HCT116 (cell line): ENCODE measurements at regions not wholly inside any gene's neighbourhood (a gene's known extent, or its start where the extent isn't known, plus 50 kb on each side); places are given as distances from the start of the nearest gene placed in this dataset.

Source experiments
- ATAC-seq: fragments of 200-7000 bp; cut with Tn5 transposase; 2 replicates; pipeline ENCODE4 v1.9.1; 2020; ENCODE audit warnings: mild to moderate bottlenecking, moderate library complexity
- BruUV-seq: library from RNA; stranded (reverse); fragments of 400-500 nt; replicated peaks from 2 replicates; lab custom pipeline; 2021; lab: Mats Ljungman, UMichigan
- CTCF ChIA-PET: fragments of 300-600 bp; sonication (Branson Sonifier 250); formaldehyde crosslinking; loops from one replicate; lab custom pipeline; 2021; ENCODE audit warnings: antibody characterized with exemption; lab: Charles Lee
- POLR2A ChIA-PET: fragments of 300-600, 350-600 bp; sonication (Branson Sonifier 250); formaldehyde crosslinking; loops from one replicate; lab custom pipeline; 2021; ENCODE audit warnings: antibody characterized with exemption; lab: Charles Lee
- RAD21 ChIA-PET, 2 experiments: fragments of 300-600 bp; sonication (Branson Sonifier 250); formaldehyde crosslinking; loops; one replicate each; lab custom pipeline; 2023; ENCODE audit warnings: low total read pairs in 2 of 2; ENCODE audit not compliant: uncharacterized antibody in 2 of 2, unreplicated experiment in 2 of 2, low non-redundant PET in 1 of 2; lab: Charles Lee
- DNase-seq: peaks from one replicate; pipeline ENCODE4 v3.0.0-alpha.2; 2010; ENCODE audit warnings: low read depth, low spot score
- H2AFZ ChIP-seq: fragments of 200-600 bp; shearing (Covaris generic), sonication (generic); 2 replicates; pipeline ENCODE4 v1.6.1; 2017; ENCODE audit warnings: low read depth, mixed run types, mixed read lengths, antibody characterized with exemption, low read length; ENCODE audit not compliant: poor library complexity, severe bottlenecking
- H3K27ac ChIP-seq: 2 replicates; pipeline ENCODE4 v1.5.1; 2012; ENCODE audit warnings: low read depth, low read length
- H3K27me3 ChIP-seq: fragments of 200-600 bp; sonication (generic); 2 replicates; pipeline ENCODE4 v1.6.1; 2016; ENCODE audit warnings: mixed run types, low read length, mixed read lengths; ENCODE audit not compliant: insufficient read depth
- H3K36me3 ChIP-seq, 2 experiments: fragments of 200-500 bp in 1 of 2; fragments of 200-600 bp in 1 of 2; sonication (Bioruptor generic) in 1 of 2; sonication (generic) in 1 of 2; 2 replicates each; pipeline versions ENCODE4 v1.5.1 to v1.6.1; 2014 to 2016; ENCODE audit warnings: low read length in 2 of 2, inconsistent platforms in 1 of 2, mixed read lengths in 1 of 2, mixed run types in 1 of 2; ENCODE audit not compliant: insufficient read depth in 2 of 2, control insufficient read depth in 1 of 2
- H3K4me1 ChIP-seq, 2 experiments: fragments of 200-600 bp in 1 of 2; sonication (generic) in 1 of 2; 2 replicates each; pipeline versions ENCODE4 v1.5.1 to v1.6.1; 2012 to 2017; ENCODE audit warnings: low read length in 2 of 2, inconsistent platforms in 1 of 2, mild to moderate bottlenecking in 1 of 2, mixed read lengths in 1 of 2, mixed run types in 1 of 2, moderate library complexity in 1 of 2; ENCODE audit not compliant: insufficient read depth in 2 of 2, control insufficient read depth in 1 of 2
- H3K4me2 ChIP-seq: fragments of 200-600 bp; sonication (generic); 2 replicates; pipeline ENCODE4 v1.6.1; 2017; ENCODE audit warnings: mixed run types, low read length, mixed read lengths
- H3K4me3 ChIP-seq, 2 experiments: fragments of 200-600 bp in 1 of 2; sonication (generic) in 1 of 2; replicated peaks in 1 of 2; 2 replicates each; pipeline ENCODE4 v1.5.1; 2011 to 2016; ENCODE audit warnings: low read length in 2 of 2, control low read depth in 1 of 2, low read depth in 1 of 2, mild to moderate bottlenecking in 1 of 2, mixed read lengths in 1 of 2, mixed run types in 1 of 2
- H3K79me2 ChIP-seq: fragments of 200-600 bp; sonication (generic); 2 replicates; pipeline ENCODE4 v1.6.1; 2017; ENCODE audit warnings: mild to moderate bottlenecking, mixed run types, low read length, moderate library complexity, mixed read lengths; ENCODE audit not compliant: insufficient read depth
- H3K9ac ChIP-seq: fragments of 200-600 bp; sonication (generic); 2 replicates; pipeline ENCODE4 v1.6.1; 2016; ENCODE audit warnings: low read length, mixed read lengths
- H3K9me2 ChIP-seq: fragments of 200-600 bp; sonication (generic), shearing (Covaris generic); 2 replicates; pipeline ENCODE4 v1.6.1; 2017; ENCODE audit warnings: mixed run types, mild to moderate bottlenecking, moderate library complexity; ENCODE audit not compliant: insufficient read depth
- H3K9me3 ChIP-seq, 2 experiments: fragments of 200-500 bp in 1 of 2; fragments of 200-600 bp in 1 of 2; sonication (Bioruptor generic) in 1 of 2; sonication (generic) in 1 of 2; 2 replicates each; pipeline ENCODE4 v1.6.1; 2014 to 2017; ENCODE audit warnings: low read length in 2 of 2, mixed read lengths in 2 of 2, inconsistent platforms in 1 of 2, low read depth in 1 of 2, mild to moderate bottlenecking in 1 of 2, mixed run types in 1 of 2, moderate library complexity in 1 of 2; ENCODE audit not compliant: control insufficient read depth in 1 of 2, insufficient read depth in 1 of 2
- H4K20me1 ChIP-seq: fragments of 200-600 bp; sonication (generic), shearing (Covaris generic); 2 replicates; pipeline ENCODE4 v1.6.1; 2017; ENCODE audit warnings: mixed run types, mild to moderate bottlenecking, moderate library complexity; ENCODE audit not compliant: insufficient read depth
- CBX3 ChIP-seq: IDR thresholded peaks from 2 replicates; pipeline ENCODE4 v1.6.1; 2012; ENCODE audit warnings: low read depth
- CTCF ChIP-seq, 3 experiments: fragments of 200-600 bp in 1 of 3; sonication (generic) in 1 of 3; IDR thresholded peaks in 2 of 3; conservative IDR thresholded peaks in 1 of 3; 2 replicates each; pipeline ENCODE4 v1.5.1; 2012 to 2017; ENCODE audit warnings: low read depth in 2 of 3, low read length in 2 of 3, antibody characterized with exemption in 1 of 3, borderline replicate concordance in 1 of 3, control low read depth in 1 of 3, mild to moderate bottlenecking in 1 of 3, mixed read lengths in 1 of 3, mixed run types in 1 of 3, moderate library complexity in 1 of 3; ENCODE audit not compliant: insufficient read depth in 1 of 3
- EGR1 ChIP-seq: IDR thresholded peaks from 2 replicates; pipeline ENCODE4 v1.6.1; 2012; ENCODE audit warnings: low read depth
- ELF1 ChIP-seq: IDR thresholded peaks from 2 replicates; pipeline ENCODE4 v1.6.1; 2012; ENCODE audit warnings: low read depth, borderline replicate concordance
- EZH2 ChIP-seq: fragments of 200-600 bp; sonication (generic); IDR thresholded peaks from 2 replicates; pipeline ENCODE4 v1.6.1; 2017; ENCODE audit warnings: antibody characterized with exemption, mixed run types
- FOSL1 ChIP-seq: IDR thresholded peaks from 2 replicates; pipeline ENCODE4 v1.6.1; 2012; ENCODE audit warnings: low read depth
- JUND ChIP-seq: IDR thresholded peaks from 2 replicates; pipeline ENCODE4 v1.6.1; 2012
- MAX ChIP-seq: IDR thresholded peaks from 2 replicates; pipeline ENCODE4 v1.6.1; 2012
- POLR2A ChIP-seq: IDR thresholded peaks from 2 replicates; pipeline ENCODE4 v1.7.0; 2011; ENCODE audit warnings: borderline replicate concordance; ENCODE audit not compliant: insufficient read depth, insufficient read length; ENCODE audit errors: extremely low read depth
- RAD21 ChIP-seq: IDR thresholded peaks from 2 replicates; pipeline ENCODE4 v1.6.1; 2012; ENCODE audit warnings: low read depth, mild to moderate bottlenecking
- REST ChIP-seq: IDR thresholded peaks from 2 replicates; pipeline ENCODE4 v1.6.1; 2012; ENCODE audit warnings: low read depth
- SRF ChIP-seq: IDR thresholded peaks from 2 replicates; pipeline ENCODE4 v1.6.1; 2012; ENCODE audit warnings: low read depth
- TCF7L2 ChIP-seq: IDR thresholded peaks from 2 replicates; pipeline ENCODE4 v1.7.0; 2011; ENCODE audit warnings: borderline replicate concordance, inconsistent platforms; ENCODE audit not compliant: insufficient read depth, insufficient read length; ENCODE audit errors: extremely low read depth
- YY1 ChIP-seq: IDR thresholded peaks from 2 replicates; pipeline ENCODE4 v1.6.1; 2011; ENCODE audit warnings: low read length, low read depth, moderate library complexity, mild to moderate bottlenecking; ENCODE audit not compliant: insufficient replicate concordance; ENCODE audit errors: extremely low read depth
- ZBTB33 ChIP-seq: IDR thresholded peaks from 2 replicates; pipeline ENCODE4 v1.6.1; 2011; ENCODE audit warnings: mild to moderate bottlenecking, low read length, moderate library complexity; ENCODE audit not compliant: insufficient replicate concordance; ENCODE audit errors: extremely low read depth
- ZFX ChIP-seq: fragments of 450-650 bp; IDR thresholded peaks from 2 replicates; pipeline ENCODE4 v1.6.1; 2017
- intact Hi-C: fragments of 100-400 bp; cut with micrococcal nuclease; formaldehyde crosslinking; loops from 2 replicates; pipeline ENCODE4 v1.10.0; 2022

GRCh38 chr16:82460766-82461165 lies 166.0 kb upstream of the CDH13 start (continued):
- TF ChIP-seq REST: no peak
- TF ChIP-seq RAD21: no peak
- no peak for TF ChIP-seq ZBTB33
- no peak for TF ChIP-seq FOSL1
- no peak for TF ChIP-seq EGR1
- no peak for TF ChIP-seq SRF

- CTCF ChIA-PET: no interaction called here
- ATAC-seq: no peak
- Histone ChIP-seq H3K4me3 (no peak overlapping the region), H3K36me3 (no peaks in the 10 kb centered on the region), H2AFZ (no peak overlapping the region), H3K4me1 (no peaks in the 10 kb centered on the region), H3K9ac (no peak overlapping the region), H3K9me3 (no peaks in the 10 kb centered on the region), H3K9me2 (no peaks in the 10 kb centered on the region), H3K4me2 (no peak overlapping the region), H3K27me3 (peaks cover 14% of the 10 kb centered on the region; the same call in 1 of the 2 replicates), H3K79me2 (no peaks in the 10 kb centered on the region), H4K20me1 (no peaks in the 10 kb centered on the region), H3K27ac (no peak overlapping the region)
- POLR2A ChIA-PET: no interaction called here
- no TSS peak for BruUV-seq
- RAD21 ChIA-PET: no interaction called here
- intact Hi-C loops: loop anchor here (5.0 kb wide), 1 partner anchor 427 kb away; no protein-coding TSS in a partner anchor
- no peak for DNase-seq
- TF ChIP-seq JUND (no peak), ZFX (no peak), FOSL1 (no peak), EGR1 (no peak), CTCF (IDR thresholded peaks at IDR 0.05 in 2 of 3, conservative IDR thresholded peaks at IDR 0.05 in 1 of 3; ENCODE audit: borderline replicate concordance in 1 of 3, insufficient read depth in 1 of 3, low read depth in 2 of 3, low read length in 2 of 3) (no peak), ELF1 (no peak), CBX3 (no peak), MAX (no peak), YY1 (no peak), RAD21 (no peak), POLR2A (no peak), EZH2 (no peak), TCF7L2 (no peak)
These were observed 167.1 kb upstream of the CDH13 start for GRCh38 chr16:82459580-82460256.
